ENCODE measurements at regions not wholly inside any gene's neighbourhood (a gene's known extent, or its start where the extent isn't known, plus 50 kb on each side); places are given as distances from the start of the nearest gene placed in this dataset.

DNA sequence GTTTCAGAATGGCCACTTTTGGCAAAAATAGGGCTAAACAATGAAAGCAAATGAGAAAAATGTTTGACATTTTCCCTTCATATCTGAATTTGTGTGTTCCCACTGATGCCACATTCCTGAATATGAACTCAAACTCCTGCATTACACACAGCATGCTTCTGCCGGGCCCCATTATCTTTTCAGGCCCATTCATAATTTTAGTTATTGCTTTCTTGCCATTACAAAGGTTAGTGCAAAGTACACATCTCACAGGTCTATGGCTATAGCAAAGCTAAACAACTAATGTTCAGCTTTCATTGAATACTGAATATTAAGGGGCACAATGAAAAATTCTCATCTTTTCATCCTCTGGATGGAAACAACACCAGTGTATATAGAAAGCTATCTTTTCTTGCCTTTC is 568.9 kb upstream of the ZNF608 start:
- TF ChIP-seq POLR2A (IDR thresholded peaks at IDR 0.05): no peak
- TF ChIP-seq, protein P1, sequence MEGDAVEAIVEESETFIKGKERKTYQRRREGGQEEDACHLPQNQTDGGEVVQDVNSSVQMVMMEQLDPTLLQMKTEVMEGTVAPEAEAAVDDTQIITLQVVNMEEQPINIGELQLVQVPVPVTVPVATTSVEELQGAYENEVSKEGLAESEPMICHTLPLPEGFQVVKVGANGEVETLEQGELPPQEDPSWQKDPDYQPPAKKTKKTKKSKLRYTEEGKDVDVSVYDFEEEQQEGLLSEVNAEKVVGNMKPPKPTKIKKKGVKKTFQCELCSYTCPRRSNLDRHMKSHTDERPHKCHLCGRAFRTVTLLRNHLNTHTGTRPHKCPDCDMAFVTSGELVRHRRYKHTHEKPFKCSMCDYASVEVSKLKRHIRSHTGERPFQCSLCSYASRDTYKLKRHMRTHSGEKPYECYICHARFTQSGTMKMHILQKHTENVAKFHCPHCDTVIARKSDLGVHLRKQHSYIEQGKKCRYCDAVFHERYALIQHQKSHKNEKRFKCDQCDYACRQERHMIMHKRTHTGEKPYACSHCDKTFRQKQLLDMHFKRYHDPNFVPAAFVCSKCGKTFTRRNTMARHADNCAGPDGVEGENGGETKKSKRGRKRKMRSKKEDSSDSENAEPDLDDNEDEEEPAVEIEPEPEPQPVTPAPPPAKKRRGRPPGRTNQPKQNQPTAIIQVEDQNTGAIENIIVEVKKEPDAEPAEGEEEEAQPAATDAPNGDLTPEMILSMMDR (IDR thresholded peaks at IDR 0.05): no peak
- TF ChIP-seq EP300 (IDR thresholded peaks at IDR 0.05): no peak

All from tibial nerve (tissue), 4 donors.